T1000 (cell line): ENCODE measurements at regions not wholly inside any gene's neighbourhood (a gene's known extent, or its start where the extent isn't known, plus 50 kb on each side); places are given as distances from the start of the nearest gene placed in this dataset.

Experiments
- DNase-seq: peaks from one replicate; lab custom pipeline; 2025; ENCODE audit warnings: mixed read lengths; lab: John Stamatoyannopoulos, UW

- DNase-seq, result no peak
These were observed 621.7 kb downstream of the ZPLD1 start for GRCh38 chr3:103056542-103056941.

- DNase-seq, result no peak
These were observed 622.2 kb downstream of the ZPLD1 start for GRCh38 chr3:103057003-103057402.

GRCh38 chr3:103057487-103057886, 622.7 kb downstream of the ZPLD1 start:
- no peak for DNase-seq

- DNase-seq, result no peak
These were observed 624.6 kb downstream of the ZPLD1 start for GRCh38 chr3:103059432-103059831.

GRCh38 chr3:103060242-103060641, 625.4 kb downstream of the ZPLD1 start:
- DNase-seq, result no peak

GRCh38 chr3:103067963-103068362, 633.1 kb downstream of the ZPLD1 start:
- no peak for DNase-seq

- DNase-seq, result no peak
These were observed 640.5 kb downstream of the ZPLD1 start for GRCh38 chr3:103075282-103075681.

- DNase-seq, result no peak
These were observed 643.1 kb downstream of the ZPLD1 start for GRCh38 chr3:103077910-103078309.

- no peak for DNase-seq
These were observed 647.7 kb downstream of the ZPLD1 start for GRCh38 chr3:103082501-103082900.

GRCh38 chr3:103083848-103084631, 649.2 kb downstream of the ZPLD1 start:
- no peak for DNase-seq

- no peak for DNase-seq
These were observed 650.6 kb downstream of the ZPLD1 start for GRCh38 chr3:103085465-103085864.

GRCh38 chr3:103089758-103090157, 654.9 kb downstream of the ZPLD1 start:
- DNase-seq, result no peak

- DNase-seq, result no peak
These were observed 670.4 kb downstream of the ZPLD1 start for GRCh38 chr3:103105206-103105605.

- no peak for DNase-seq
These were observed 677.5 kb downstream of the ZPLD1 start for GRCh38 chr3:103112273-103112672.

- no peak for DNase-seq
These were observed 691.3 kb downstream of the ZPLD1 start for GRCh38 chr3:103126115-103126514.

- no peak for DNase-seq
These were observed 692.3 kb downstream of the ZPLD1 start for GRCh38 chr3:103127098-103127630.

- DNase-seq, result no peak
These were observed 692.9 kb downstream of the ZPLD1 start for GRCh38 chr3:103127737-103128136.

GRCh38 chr3:103134023-103134724, 699.4 kb downstream of the ZPLD1 start:
- DNase-seq, result no peak

GRCh38 chr3:103136621-103137020, 701.8 kb downstream of the ZPLD1 start:
- no peak for DNase-seq

GRCh38 chr3:103137830-103138229, 703.0 kb downstream of the ZPLD1 start:
- no peak for DNase-seq

- DNase-seq, result no peak
These were observed 723.4 kb downstream of the ZPLD1 start for GRCh38 chr3:103158183-103158582.

GRCh38 chr3:103166890-103167289, 732.1 kb downstream of the ZPLD1 start:
- DNase-seq, result no peak

- DNase-seq, result no peak
These were observed 733.0 kb downstream of the ZPLD1 start for GRCh38 chr3:103167850-103168249.
